ENCODE measurements at regions not wholly inside any gene's neighbourhood (a gene's known extent, or its start where the extent isn't known, plus 50 kb on each side); places are given as distances from the start of the nearest gene placed in this dataset.

GRCh38 chr15:39434163-39434562 is 146.7 kb upstream of the THBS1 start:
- no peaks in the 10 kb centered on the region for H3K9me2 ChIP-seq (replicated peaks; ENCODE audit: insufficient read depth, low read length)
- no peak overlapping the region for H2AFZ ChIP-seq (ENCODE audit: low read depth, low read length, severe bottlenecking)
- H3F3A ChIP-seq (ENCODE audit: insufficient read depth) = no peaks in the 10 kb centered on the region
- no peak overlapping the region for H3K4me2 ChIP-seq (ENCODE audit: low read depth, low read length, poor library complexity, severe bottlenecking)
- no peaks in the 10 kb centered on the region for H3K27me3 ChIP-seq (ENCODE audit: low read length)
- H3K9ac ChIP-seq (ENCODE audit: low read length) = no peak overlapping the region
- H3K4me3 ChIP-seq (ENCODE audit: insufficient read depth, low read length, poor library complexity, severe bottlenecking) = no peak overlapping the region
- H3K27ac ChIP-seq (ENCODE audit: low read depth, low read length) = no peak overlapping the region
- H4K20me1 ChIP-seq (ENCODE audit: low read depth, low read length) = no peaks in the 10 kb centered on the region
- TF ChIP-seq EZH2phosphoT487 (conservative IDR thresholded peaks at IDR 0.05; ENCODE audit: low read length) = no peak
- no peak for TF ChIP-seq CTCF (IDR thresholded peaks at IDR 0.05; ENCODE audit: insufficient read depth, low read length, poor library complexity, severe bottlenecking)
- no peaks in the 10 kb centered on the region for H3K79me2 ChIP-seq (ENCODE audit: insufficient read depth, low read length)
- no peaks in the 10 kb centered on the region for H3K9me3 ChIP-seq (ENCODE audit: insufficient read depth, low read length)
- no peaks in the 10 kb centered on the region for H3K36me3 ChIP-seq (ENCODE audit: low read length)

- no peak overlapping the region for H3K4me2 ChIP-seq (ENCODE audit: low read depth, low read length, poor library complexity, severe bottlenecking)
- no peak overlapping the region for H2AFZ ChIP-seq (ENCODE audit: low read depth, low read length, severe bottlenecking)
- no peaks in the 10 kb centered on the region for H3K9me2 ChIP-seq (replicated peaks; ENCODE audit: insufficient read depth, low read length)
- no peaks in the 10 kb centered on the region for H4K20me1 ChIP-seq (ENCODE audit: low read depth, low read length)
- no peak overlapping the region for H3K4me3 ChIP-seq (ENCODE audit: insufficient read depth, low read length, poor library complexity, severe bottlenecking)
- H3F3A ChIP-seq (ENCODE audit: insufficient read depth) = no peaks in the 10 kb centered on the region
- H3K79me2 ChIP-seq (ENCODE audit: insufficient read depth, low read length) = no peaks in the 10 kb centered on the region
- TF ChIP-seq EZH2phosphoT487 (conservative IDR thresholded peaks at IDR 0.05; ENCODE audit: low read length) (no peak), CTCF (IDR thresholded peaks at IDR 0.05; ENCODE audit: insufficient read depth, low read length, poor library complexity, severe bottlenecking) (no peak)
- no peaks in the 10 kb centered on the region for H3K36me3 ChIP-seq (ENCODE audit: low read length)
- H3K9ac ChIP-seq (ENCODE audit: low read length) = no peak overlapping the region
- no peaks in the 10 kb centered on the region for H3K9me3 ChIP-seq (ENCODE audit: insufficient read depth, low read length)
- H3K27me3 ChIP-seq (ENCODE audit: low read length) = no peaks in the 10 kb centered on the region
- no peak overlapping the region for H3K27ac ChIP-seq (ENCODE audit: low read depth, low read length)
Observed at GRCh38 chr15:39434751-39435238, 146.1 kb upstream of the THBS1 start.

GRCh38 chr15:39435244-39435643 is 145.6 kb upstream of the THBS1 start:
- TF ChIP-seq CTCF (IDR thresholded peaks at IDR 0.05; ENCODE audit: insufficient read depth, low read length, poor library complexity, severe bottlenecking) (no peak), EZH2phosphoT487 (conservative IDR thresholded peaks at IDR 0.05; ENCODE audit: low read length) (no peak)
- H3K9me3 ChIP-seq (ENCODE audit: insufficient read depth, low read length) = no peaks in the 10 kb centered on the region
- no peaks in the 10 kb centered on the region for H3K79me2 ChIP-seq (ENCODE audit: insufficient read depth, low read length)
- no peaks in the 10 kb centered on the region for H3F3A ChIP-seq (ENCODE audit: insufficient read depth)
- no peak overlapping the region for H3K4me2 ChIP-seq (ENCODE audit: low read depth, low read length, poor library complexity, severe bottlenecking)
- H4K20me1 ChIP-seq (ENCODE audit: low read depth, low read length) = no peaks in the 10 kb centered on the region
- no peaks in the 10 kb centered on the region for H3K36me3 ChIP-seq (ENCODE audit: low read length)
- H3K4me3 ChIP-seq (ENCODE audit: insufficient read depth, low read length, poor library complexity, severe bottlenecking) = no peak overlapping the region
- no peak overlapping the region for H3K9ac ChIP-seq (ENCODE audit: low read length)
- no peak overlapping the region for H3K27ac ChIP-seq (ENCODE audit: low read depth, low read length)
- no peaks in the 10 kb centered on the region for H3K9me2 ChIP-seq (replicated peaks; ENCODE audit: insufficient read depth, low read length)
- H3K27me3 ChIP-seq (ENCODE audit: low read length) = no peaks in the 10 kb centered on the region
- no peak overlapping the region for H2AFZ ChIP-seq (ENCODE audit: low read depth, low read length, severe bottlenecking)

Data from SU-DHL-6 (cell line).